GM13977 (cell line): ENCODE measurements at regions not wholly inside any gene's neighbourhood (a gene's known extent, or its start where the extent isn't known, plus 50 kb on each side); places are given as distances from the start of the nearest gene placed in this dataset.
"Not testable (repeated sequence)": the region's sequence is repeated elsewhere in the genome, so short reads cannot be mapped to it uniquely, and the experiment has no call there.

Experiments
- DNase-seq: peaks from one replicate; pipeline ENCODE4 v3.0.0; 2012; ENCODE audit warnings: low spot score
- CTCF ChIP-seq: IDR thresholded peaks from 2 replicates; pipeline ENCODE4 v1.5.1; 2012; ENCODE audit warnings: mild to moderate bottlenecking, control low read depth; ENCODE audit not compliant: insufficient read depth; ENCODE audit errors: extremely low read depth, missing control alignments
- in situ Hi-C: fragments of 300-500 bp; cut with MboI; formaldehyde crosslinking; loops from one replicate; pipeline ENCODE4 v1.12.0; 2022; ENCODE audit warnings: low sequenced_read_pairs, low pct_unique_long_range_greater_than_20kb, mixed read lengths, inconsistent platforms; ENCODE audit not compliant: unreplicated experiment

GRCh38 chr1:117314951-117315350, 52.3 kb upstream of the MAN1A2 start:
- in situ Hi-C loops = not testable (repeated sequence)

GRCh38 chr1:117313555-117313954, 53.7 kb upstream of the MAN1A2 start:
- no peak for DNase-seq
- TF ChIP-seq CTCF = no peak
- in situ Hi-C loops = no loop called here

More at GRCh38 chr1:117314951-117315350, 52.3 kb upstream of the MAN1A2 start:
- DNase-seq = not testable (repeated sequence)

- in situ Hi-C loops = no loop called here
- TF ChIP-seq CTCF = peak; percentile 48
- peak; percentile 46 for DNase-seq
These were observed 54.7 kb upstream of the MAN1A2 start for GRCh38 chr1:117312453-117313138.

- TF ChIP-seq CTCF = no peak
- in situ Hi-C loops = no loop called here
- no peak for DNase-seq
These were observed 58.8 kb upstream of the MAN1A2 start for GRCh38 chr1:117308311-117308916.

GRCh38 chr1:117301901-117302300, 65.3 kb upstream of the MAN1A2 start:
- in situ Hi-C loops = no loop called here
- DNase-seq = no peak
- no peak for TF ChIP-seq CTCF

- DNase-seq, in situ Hi-C loops: not testable (repeated sequence)
These were observed 67.1 kb upstream of the MAN1A2 start for GRCh38 chr1:117300183-117300582.

GRCh38 chr1:117295001-117295400, 72.2 kb upstream of the MAN1A2 start:
- no peak for DNase-seq
- no peak for TF ChIP-seq CTCF
- in situ Hi-C loops = no loop called here
